GM12891 (cell line): ENCODE measurements at regions not wholly inside any gene's neighbourhood (a gene's known extent, or its start where the extent isn't known, plus 50 kb on each side); places are given as distances from the start of the nearest gene placed in this dataset.

Experiments used
- POLR2A ChIP-seq: IDR thresholded peaks from 2 replicates; pipeline ENCODE4 v1.6.1; 2011; ENCODE audit warnings: low read depth, low read length, control low read depth
- POLR2AphosphoS5 ChIP-seq: IDR thresholded peaks from 2 replicates; pipeline ENCODE4 v1.6.1; 2011; ENCODE audit warnings: low read depth, low read length, control low read depth
- POU2F2 ChIP-seq: IDR thresholded peaks from 2 replicates; pipeline ENCODE4 v1.6.1; 2011; ENCODE audit warnings: low read depth, mild to moderate bottlenecking, control low read depth, low read length, moderate library complexity
- SPI1 ChIP-seq: IDR thresholded peaks from 2 replicates; pipeline ENCODE4 v1.6.1; 2011; ENCODE audit warnings: low read depth, low read length, control low read depth
- TAF1 ChIP-seq: IDR thresholded peaks from 2 replicates; pipeline ENCODE4 v1.6.1; 2011; ENCODE audit warnings: low read depth, low read length, control low read depth

DNA sequence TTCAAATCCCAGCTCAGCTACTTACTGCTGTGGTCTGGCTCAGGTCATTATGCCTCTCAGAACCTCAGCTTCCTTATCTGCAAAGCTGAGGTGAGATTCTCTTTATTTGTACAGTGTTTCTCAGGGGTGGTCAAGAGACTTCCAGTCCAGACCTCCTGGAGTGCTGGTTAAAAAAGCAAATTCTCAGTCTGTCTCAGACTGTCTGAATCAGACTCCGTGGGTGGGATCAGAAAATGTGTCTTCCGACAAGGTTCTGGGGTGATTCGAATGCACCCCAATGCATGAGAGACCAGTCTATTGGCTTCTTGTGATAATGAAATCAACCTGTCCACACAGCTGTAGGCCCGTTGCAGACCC lies 137.7 kb upstream of the SMIM23 start:
- TF ChIP-seq POLR2A (no peak), POLR2AphosphoS5 (no peak), TAF1 (no peak), POU2F2 (no peak), SPI1 (no peak)
